Endodermal cell (in vitro differentiated cells): ENCODE measurements at regions not wholly inside any gene's neighbourhood (a gene's known extent, or its start where the extent isn't known, plus 50 kb on each side); places are given as distances from the start of the nearest gene placed in this dataset.

Experiments
- DNase-seq: peaks from one replicate; pipeline ENCODE4 v3.0.0-alpha.2; 2017
- H3K27ac ChIP-seq: 2 replicates; pipeline ENCODE4 v1.5.1; 2013; ENCODE audit warnings: mild to moderate bottlenecking, low read depth, low read length, moderate library complexity
- H3K27me3 ChIP-seq: 2 replicates; pipeline ENCODE4 v1.6.1; 2013; ENCODE audit warnings: mild to moderate bottlenecking, low read length, moderate library complexity; ENCODE audit not compliant: insufficient read depth, control insufficient read depth, poor library complexity, severe bottlenecking
- H3K36me3 ChIP-seq: 2 replicates; pipeline ENCODE4 v1.7.0; 2013; ENCODE audit warnings: mild to moderate bottlenecking, low read length, moderate library complexity; ENCODE audit not compliant: control insufficient read depth, insufficient read depth
- H3K4me1 ChIP-seq: one replicate; pipeline ENCODE4 v1.7.0; 2013; ENCODE audit warnings: low read length; ENCODE audit not compliant: control insufficient read depth, insufficient read depth
- H3K4me3 ChIP-seq: 2 replicates; pipeline ENCODE4 v1.5.1; 2013; ENCODE audit warnings: mild to moderate bottlenecking, low read length, moderate library complexity
- H3K9ac ChIP-seq: 2 replicates; pipeline ENCODE4 v1.6.1; 2013; ENCODE audit warnings: mild to moderate bottlenecking, low read length, moderate library complexity; ENCODE audit not compliant: poor library complexity, severe bottlenecking; ENCODE audit errors: extremely low read depth
- H3K9me3 ChIP-seq: 2 replicates; pipeline ENCODE4 v1.6.1; 2013; ENCODE audit warnings: mild to moderate bottlenecking, low read length, moderate library complexity; ENCODE audit not compliant: control insufficient read depth
- H3K27ac Mint-ChIP-seq: 2 replicates; pipeline ENCODE4 v1.8.0; 2020; ENCODE audit warnings: mixed read lengths
- H3K27me3 Mint-ChIP-seq: 2 replicates; pipeline ENCODE4 v1.8.0; 2021; ENCODE audit warnings: mild to moderate bottlenecking, mixed read lengths; ENCODE audit not compliant: insufficient read depth
- H3K36me3 Mint-ChIP-seq: 2 replicates; pipeline ENCODE4 v1.8.0; 2020; ENCODE audit warnings: low read depth, mixed read lengths
- H3K4me1 Mint-ChIP-seq: 2 replicates; pipeline ENCODE4 v1.8.0; 2020; ENCODE audit warnings: mixed read lengths
- H3K4me3 Mint-ChIP-seq: 2 replicates; pipeline ENCODE4 v1.8.0; 2020; ENCODE audit warnings: mild to moderate bottlenecking, moderate library complexity, mixed read lengths
- H3K9me3 Mint-ChIP-seq: 2 replicates; pipeline ENCODE4 v1.8.0; 2020; ENCODE audit warnings: mild to moderate bottlenecking, mixed read lengths
- CTCF ChIP-seq: fragments of 200-600 bp; sonication (generic); conservative IDR thresholded peaks from 2 replicates; pipeline ENCODE4 v1.5.0; 2021; ENCODE audit warnings: antibody characterized with exemption, mild to moderate bottlenecking
- WGBS, 2 experiments: methylation state at CpG; one replicate each; pipeline versions ENCODE4 v1.1.5 to v1.1.7; 2013; ENCODE audit warnings: missing lambda C conversion rate in 2 of 2, mixed read lengths in 1 of 2; ENCODE audit not compliant: insufficient coverage in 1 of 2, insufficient read length in 1 of 2; 5-methylcytosine and 5-hydroxymethylcytosine counted together

- no peaks in the 10 kb centered on the region for H3K9me3 ChIP-seq
- no peak overlapping the region for H3K9ac ChIP-seq
- Mint-ChIP-seq H3K27ac (no peak overlapping the region), H3K4me3 (no peak overlapping the region), H3K36me3 (no peaks in the 10 kb centered on the region), H3K27me3 (peaks cover 12% of the 10 kb centered on the region), H3K9me3 (no peaks in the 10 kb centered on the region), H3K4me1 (peaks cover 5% of the 10 kb centered on the region)
- H3K27me3 ChIP-seq: peaks cover 3% of the 10 kb centered on the region
- H3K27ac ChIP-seq: no peak overlapping the region
- no peaks in the 10 kb centered on the region for H3K36me3 ChIP-seq
- DNase-seq: no peak
- H3K4me3 ChIP-seq: no peak overlapping the region
- 82 to 94% methylated on average over 2 to 4 of the region's 4 CpGs for WGBS, 2 experiments
- no peaks in the 10 kb centered on the region for H3K4me1 ChIP-seq
- no peak for TF ChIP-seq CTCF
These were observed 213.2 kb upstream of the NR2F2 start for GRCh38 chr15:96117270-96117669.

- Mint-ChIP-seq H3K9me3 (no peaks in the 10 kb centered on the region), H3K36me3 (no peaks in the 10 kb centered on the region), H3K4me3 (no peak overlapping the region), H3K27ac (no peak overlapping the region), H3K27me3 (peaks cover 5% of the 10 kb centered on the region), H3K4me1 (peaks cover 14% of the 10 kb centered on the region)
- Histone ChIP-seq H3K4me3 (no peak overlapping the region), H3K27me3 (peaks cover 3% of the 10 kb centered on the region), H3K9me3 (no peaks in the 10 kb centered on the region), H3K9ac (no peak overlapping the region), H3K4me1 (no peaks in the 10 kb centered on the region), H3K27ac (no peak overlapping the region), H3K36me3 (no peaks in the 10 kb centered on the region)
- no peak for DNase-seq
- WGBS, 2 experiments: 85 to 89% methylated on average over 12 of the region's 12 CpGs
- TF ChIP-seq CTCF: no peak
These were observed 210.8 kb upstream of the NR2F2 start for GRCh38 chr15:96119734-96120133.

- Mint-ChIP-seq H3K9me3 (no peaks in the 10 kb centered on the region), H3K4me3 (no peak overlapping the region)
- 95 to 100% methylated on average over 3 to 12 of the region's 12 CpGs for WGBS, 2 experiments
These were observed 209.2 kb upstream of the NR2F2 start for GRCh38 chr15:96121086-96121920.

More at GRCh38 chr15:96121086-96121920, 209.2 kb upstream of the NR2F2 start:
- no peak overlapping the region for H3K27ac ChIP-seq
- Mint-ChIP-seq H3K27ac (no peak overlapping the region), H3K27me3 (no peaks in the 10 kb centered on the region), H3K4me1 (peaks cover 14% of the 10 kb centered on the region), H3K36me3 (no peaks in the 10 kb centered on the region)
- no peaks in the 10 kb centered on the region for H3K9me3 ChIP-seq
- H3K27me3 ChIP-seq: no peaks in the 10 kb centered on the region
- TF ChIP-seq CTCF: no peak
- H3K4me3 ChIP-seq: no peak overlapping the region
- no peak overlapping the region for H3K9ac ChIP-seq
- no peaks in the 10 kb centered on the region for H3K36me3 ChIP-seq
- H3K4me1 ChIP-seq: no peaks in the 10 kb centered on the region
- DNase-seq: no peak
